MM.1S (cell line): ENCODE measurements at regions not wholly inside any gene's neighbourhood (a gene's known extent, or its start where the extent isn't known, plus 50 kb on each side); places are given as distances from the start of the nearest gene placed in this dataset.

Experiments
- DNase-seq: peaks from one replicate; pipeline ENCODE4 v3.0.0-alpha.2; 2015
- H2AFZ ChIP-seq: fragments of 300-600 bp; sonication (generic); 2 replicates; pipeline ENCODE4 v1.6.0; 2016; ENCODE audit warnings: antibody characterized with exemption, low read length
- H3F3A ChIP-seq: fragments of 300-600 bp; sonication (generic); 2 replicates; pipeline ENCODE4 v1.6.1; 2016; ENCODE audit warnings: mild to moderate bottlenecking, antibody characterized with exemption, low read length, moderate library complexity, mixed read lengths; ENCODE audit not compliant: insufficient read depth
- H3K27ac ChIP-seq: fragments of 300-600 bp; sonication (generic); 2 replicates; pipeline ENCODE4 v1.5.1; 2016; ENCODE audit warnings: mild to moderate bottlenecking, low read length
- H3K27me3 ChIP-seq: fragments of 300-600 bp; sonication (generic); replicated peaks from 2 replicates; pipeline ENCODE4 v1.6.0; 2016; ENCODE audit warnings: low read length; ENCODE audit not compliant: insufficient read depth
- H3K36me3 ChIP-seq: fragments of 300-600 bp; sonication (generic); replicated peaks from 2 replicates; pipeline ENCODE4 v1.6.1; 2016; ENCODE audit warnings: mild to moderate bottlenecking, low read length, mixed read lengths; ENCODE audit not compliant: insufficient read depth
- H3K4me1 ChIP-seq: fragments of 300-600 bp; sonication (generic); 2 replicates; pipeline ENCODE4 v1.6.1; 2016; ENCODE audit warnings: low read length, mixed read lengths
- H3K4me2 ChIP-seq: fragments of 300-600 bp; sonication (generic); 2 replicates; pipeline ENCODE4 v1.6.0; 2016; ENCODE audit warnings: low read depth, low read length
- H3K4me3 ChIP-seq: fragments of 300-600 bp; sonication (generic); 2 replicates; pipeline ENCODE4 v1.5.1; 2016; ENCODE audit warnings: low read length, mixed read lengths
- H3K79me2 ChIP-seq: fragments of 300-600 bp; sonication (generic); 2 replicates; pipeline ENCODE4 v1.6.1; 2016; ENCODE audit warnings: mixed run types, low read length, mixed read lengths
- H3K9ac ChIP-seq: fragments of 300-600 bp; sonication (generic); 2 replicates; pipeline ENCODE4 v1.6.1; 2016; ENCODE audit warnings: low read length, mixed read lengths
- H3K9me2 ChIP-seq: fragments of 300-600 bp; sonication (generic); replicated peaks from 2 replicates; pipeline ENCODE4 v1.6.1; 2016; ENCODE audit warnings: mild to moderate bottlenecking, low read length, mixed read lengths; ENCODE audit not compliant: insufficient read depth
- H3K9me3 ChIP-seq: fragments of 300-600 bp; sonication (generic); replicated peaks from 2 replicates; pipeline ENCODE4 v1.6.1; 2016; ENCODE audit warnings: mild to moderate bottlenecking, low read length, mixed read lengths; ENCODE audit not compliant: insufficient read depth
- H4K20me1 ChIP-seq: fragments of 300-600 bp; sonication (generic); 2 replicates; pipeline ENCODE4 v1.6.1; 2016; ENCODE audit warnings: mild to moderate bottlenecking, low read length, moderate library complexity, mixed read lengths; ENCODE audit not compliant: insufficient read depth
- EZH2 ChIP-seq: fragments of 300-600 bp; sonication (generic); optimal IDR thresholded peaks from 2 replicates; pipeline ENCODE3; 2017; ENCODE audit warnings: low read depth, mild to moderate bottlenecking, antibody characterized with exemption, low read length, mixed read lengths
- EZH2phosphoT487 ChIP-seq: fragments of 300-600 bp; sonication (generic); IDR thresholded peaks from 2 replicates; pipeline ENCODE4 v1.6.1; 2018; ENCODE audit warnings: antibody characterized with exemption, low read length
- TF ChIP-seq, protein P1 (sequence below): fragments of 300-600 bp; sonication (generic); IDR thresholded peaks from 2 replicates; pipeline ENCODE4 v1.5.1; 2016; ENCODE audit warnings: antibody characterized with exemption, low read length, mixed read lengths

DNA sequence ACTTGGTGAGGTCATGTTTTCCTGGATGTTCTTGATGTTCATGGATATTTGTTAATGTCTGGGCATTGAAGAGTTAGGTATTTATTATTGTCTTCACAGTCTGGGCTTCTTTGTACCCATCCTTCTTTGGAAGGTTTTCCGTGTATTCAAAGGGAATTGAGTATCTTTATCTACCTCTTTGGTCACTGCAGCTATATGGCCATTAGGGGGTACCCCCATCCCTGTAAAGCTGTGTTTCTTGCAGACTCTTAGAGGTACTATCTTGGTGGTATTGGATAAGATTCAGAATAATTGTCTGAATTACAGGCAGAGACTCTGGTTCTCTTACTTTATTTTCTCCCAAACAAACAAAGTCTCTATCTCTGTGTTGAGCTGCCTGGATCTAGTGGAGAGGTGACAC, 401.6 kb upstream of the FSIP2 start:
- no peaks in the 10 kb centered on the region for H3K9me2 ChIP-seq
- no peaks in the 10 kb centered on the region for H3K79me2 ChIP-seq
- no peaks in the 10 kb centered on the region for H3F3A ChIP-seq
- H3K4me2 ChIP-seq: no peak overlapping the region
- H3K4me1 ChIP-seq: no peaks in the 10 kb centered on the region
- no peaks in the 10 kb centered on the region for H4K20me1 ChIP-seq
- no peak overlapping the region for H3K4me3 ChIP-seq
- no peaks in the 10 kb centered on the region for H3K27me3 ChIP-seq
- no peak for DNase-seq
- no peaks in the 10 kb centered on the region for H3K9me3 ChIP-seq
- H3K9ac ChIP-seq: no peak overlapping the region
- TF ChIP-seq EZH2: no peak
- no peak for TF ChIP-seq EZH2phosphoT487
- TF ChIP-seq, protein P1, sequence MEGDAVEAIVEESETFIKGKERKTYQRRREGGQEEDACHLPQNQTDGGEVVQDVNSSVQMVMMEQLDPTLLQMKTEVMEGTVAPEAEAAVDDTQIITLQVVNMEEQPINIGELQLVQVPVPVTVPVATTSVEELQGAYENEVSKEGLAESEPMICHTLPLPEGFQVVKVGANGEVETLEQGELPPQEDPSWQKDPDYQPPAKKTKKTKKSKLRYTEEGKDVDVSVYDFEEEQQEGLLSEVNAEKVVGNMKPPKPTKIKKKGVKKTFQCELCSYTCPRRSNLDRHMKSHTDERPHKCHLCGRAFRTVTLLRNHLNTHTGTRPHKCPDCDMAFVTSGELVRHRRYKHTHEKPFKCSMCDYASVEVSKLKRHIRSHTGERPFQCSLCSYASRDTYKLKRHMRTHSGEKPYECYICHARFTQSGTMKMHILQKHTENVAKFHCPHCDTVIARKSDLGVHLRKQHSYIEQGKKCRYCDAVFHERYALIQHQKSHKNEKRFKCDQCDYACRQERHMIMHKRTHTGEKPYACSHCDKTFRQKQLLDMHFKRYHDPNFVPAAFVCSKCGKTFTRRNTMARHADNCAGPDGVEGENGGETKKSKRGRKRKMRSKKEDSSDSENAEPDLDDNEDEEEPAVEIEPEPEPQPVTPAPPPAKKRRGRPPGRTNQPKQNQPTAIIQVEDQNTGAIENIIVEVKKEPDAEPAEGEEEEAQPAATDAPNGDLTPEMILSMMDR: no peak
- no peak overlapping the region for H2AFZ ChIP-seq
- no peak overlapping the region for H3K27ac ChIP-seq
- no peaks in the 10 kb centered on the region for H3K36me3 ChIP-seq

DNA sequence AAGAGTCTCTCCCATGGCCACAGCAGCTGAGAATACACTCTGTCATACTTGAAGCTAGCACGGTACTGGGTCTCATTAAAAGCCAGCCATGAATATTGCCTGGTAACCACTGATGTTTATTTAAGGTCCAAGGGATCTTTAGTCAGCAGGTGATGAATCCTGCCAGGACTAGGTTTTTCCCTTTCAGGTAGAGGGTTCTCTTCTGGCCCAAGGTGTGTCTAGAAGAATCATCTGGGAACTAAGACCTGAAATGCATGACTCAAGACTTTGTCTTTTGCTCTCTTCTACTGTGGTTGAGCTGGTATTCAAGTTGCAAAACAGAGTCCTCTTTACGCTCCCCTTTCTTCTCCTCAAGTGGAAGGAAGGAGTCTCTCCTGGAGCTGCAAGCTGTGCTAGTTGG, 400.5 kb upstream of the FSIP2 start:
- Histone ChIP-seq H3K4me2 (no peak overlapping the region), H3K27ac (no peak overlapping the region)
- TF ChIP-seq EZH2: no peak
- TF ChIP-seq, protein P1: no peak
- no peak for TF ChIP-seq EZH2phosphoT487

GRCh38 chr2:185347445-185347844, 391.2 kb upstream of the FSIP2 start:
- Histone ChIP-seq H3K9ac (no peak overlapping the region), H3K79me2 (no peaks in the 10 kb centered on the region), H3K36me3 (no peaks in the 10 kb centered on the region), H3K27me3 (no peaks in the 10 kb centered on the region), H3K9me3 (no peaks in the 10 kb centered on the region), H2AFZ (no peak overlapping the region), H3K4me1 (no peaks in the 10 kb centered on the region), H3F3A (no peaks in the 10 kb centered on the region), H3K27ac (no peak overlapping the region), H3K4me2 (no peak overlapping the region), H3K9me2 (no peaks in the 10 kb centered on the region), H3K4me3 (no peak overlapping the region), H4K20me1 (no peaks in the 10 kb centered on the region)
- DNase-seq: no peak
- no peak for TF ChIP-seq EZH2
- TF ChIP-seq, protein P1: no peak
- no peak for TF ChIP-seq EZH2phosphoT487

More for the DNA sequence above, 400.5 kb upstream of the FSIP2 start:
- H2AFZ ChIP-seq: no peak overlapping the region
- DNase-seq: no peak
- no peaks in the 10 kb centered on the region for H3F3A ChIP-seq
- no peaks in the 10 kb centered on the region for H3K4me1 ChIP-seq
- H4K20me1 ChIP-seq: no peaks in the 10 kb centered on the region
- no peak overlapping the region for H3K9ac ChIP-seq
- no peaks in the 10 kb centered on the region for H3K36me3 ChIP-seq
- no peaks in the 10 kb centered on the region for H3K79me2 ChIP-seq
- H3K9me2 ChIP-seq: no peaks in the 10 kb centered on the region
- H3K4me3 ChIP-seq: no peak overlapping the region
- no peaks in the 10 kb centered on the region for H3K9me3 ChIP-seq
- H3K27me3 ChIP-seq: no peaks in the 10 kb centered on the region
